ENCODE measurements at regions not wholly inside any gene's neighbourhood (a gene's known extent, or its start where the extent isn't known, plus 50 kb on each side); places are given as distances from the start of the nearest gene placed in this dataset.
"Not testable (repeated sequence)": the region's sequence is repeated elsewhere in the genome, so short reads cannot be mapped to it uniquely, and the experiment has no call there.

GRCh38 chr2:137892739-137893138 lies 71.5 kb upstream of the HNMT start:
- no peak for DNase-seq

GRCh38 chr2:137893145-137893544 lies 71.1 kb upstream of the HNMT start:
- no peak for DNase-seq

- DNase-seq, result no peak
Measured at GRCh38 chr2:137896467-137896866, 67.8 kb upstream of the HNMT start.

GRCh38 chr2:137897082-137897481 lies 67.2 kb upstream of the HNMT start:
- no peak for DNase-seq

GRCh38 chr2:137900421-137901141 lies 63.7 kb upstream of the HNMT start:
- no peak for DNase-seq

- peak; percentile 53 for DNase-seq
Measured at GRCh38 chr2:137910641-137911040, 53.6 kb upstream of the HNMT start.

- DNase-seq, result no peak
Measured at GRCh38 chr2:137912371-137912770, 51.9 kb upstream of the HNMT start.

GRCh38 chr2:137913169-137913568 lies 51.1 kb upstream of the HNMT start:
- DNase-seq, result no peak

- DNase-seq, result not testable (repeated sequence)
Measured at GRCh38 chr2:137913648-137914047, 50.6 kb upstream of the HNMT start.

Data from OCI-M1 (cell line).